C4-2B (cell line): ENCODE measurements at regions not wholly inside any gene's neighbourhood (a gene's known extent, or its start where the extent isn't known, plus 50 kb on each side); places are given as distances from the start of the nearest gene placed in this dataset.

Experiments used
- H3K27ac ChIP-seq: fragments of 450-650 bp; 2 replicates; pipeline ENCODE4 v1.5.1; 2017
- CTCF ChIP-seq: fragments of 450-650 bp; conservative IDR thresholded peaks from 2 replicates; pipeline ENCODE4 v1.5.1; 2017; ENCODE audit warnings: mild to moderate bottlenecking
- ZFX ChIP-seq: fragments of 450-650 bp; IDR thresholded peaks from 2 replicates; pipeline ENCODE4 v1.6.1; 2017

GRCh38 chr5:30000231-30000630 lies 1193.3 kb upstream of the CDH6 start:
- no peak overlapping the region for H3K27ac ChIP-seq
- TF ChIP-seq CTCF, result no peak
- no peak for TF ChIP-seq ZFX

GRCh38 chr5:29995154-29995553 lies 1198.3 kb upstream of the CDH6 start:
- H3K27ac ChIP-seq, result no peak overlapping the region
- TF ChIP-seq ZFX (no peak), CTCF (no peak)

- TF ChIP-seq CTCF (no peak), ZFX (no peak)
- no peak overlapping the region for H3K27ac ChIP-seq
Observed at GRCh38 chr5:29994519-29994918, 1199.0 kb upstream of the CDH6 start.

GRCh38 chr5:29993286-29993685 lies 1200.2 kb upstream of the CDH6 start:
- no peak for TF ChIP-seq CTCF
- TF ChIP-seq ZFX, result no peak
- no peak overlapping the region for H3K27ac ChIP-seq

GRCh38 chr5:29992248-29992647 lies 1201.2 kb upstream of the CDH6 start:
- no peak for TF ChIP-seq CTCF
- TF ChIP-seq ZFX, result no peak
- no peak overlapping the region for H3K27ac ChIP-seq

GRCh38 chr5:29990681-29991080 lies 1202.8 kb upstream of the CDH6 start:
- TF ChIP-seq ZFX, result no peak

GRCh38 chr5:29984156-29984540 lies 1209.3 kb upstream of the CDH6 start:
- no peak overlapping the region for H3K27ac ChIP-seq
- TF ChIP-seq CTCF (no peak), ZFX (no peak)

More at GRCh38 chr5:29990681-29991080, 1202.8 kb upstream of the CDH6 start:
- H3K27ac ChIP-seq, result no peak overlapping the region

GRCh38 chr5:29983528-29984155 lies 1209.8 kb upstream of the CDH6 start:
- TF ChIP-seq CTCF, result no peak
- TF ChIP-seq ZFX, result no peak
- no peak overlapping the region for H3K27ac ChIP-seq
